MCF 10A (cell line): ENCODE measurements at regions not wholly inside any gene's neighbourhood (a gene's known extent, or its start where the extent isn't known, plus 50 kb on each side); places are given as distances from the start of the nearest gene placed in this dataset.

ENCODE experiments used
- BruUV-seq: library from RNA; stranded (reverse); fragments of 400-500 nt; replicated peaks from 2 replicates; lab custom pipeline; 2021; lab: Mats Ljungman, UMichigan
- CTCF ChIA-PET: fragments of 300-600 bp; sonication (Branson Sonifier 250); formaldehyde crosslinking; extraction: SDS; loops from one replicate; lab custom pipeline; 2021; ENCODE audit warnings: antibody characterized with exemption, inconsistent platforms; lab: Yijun Ruan, JAX
- POLR2A ChIA-PET: fragments of 300-600, 350-650 bp; sonication (Branson Sonifier 250); formaldehyde crosslinking; extraction: SDS; loops from one replicate; lab custom pipeline; 2020; ENCODE audit warnings: antibody characterized with exemption, inconsistent platforms; lab: Yijun Ruan, JAX
- DNase-seq: peaks from one replicate; pipeline ENCODE4 v3.0.0-alpha.2; 2018; ENCODE audit not compliant: unreplicated experiment
- H3K27ac Mint-ChIP-seq: one replicate; pipeline ENCODE4 v1.8.0; 2022; ENCODE audit warnings: mild to moderate bottlenecking, low read depth, mixed read lengths; ENCODE audit not compliant: unreplicated experiment
- H3K27me3 Mint-ChIP-seq: one replicate; pipeline ENCODE4 v1.8.0; 2022; ENCODE audit warnings: mixed read lengths; ENCODE audit not compliant: insufficient read depth, unreplicated experiment
- H3K36me3 Mint-ChIP-seq: one replicate; pipeline ENCODE4 v1.8.0; 2022; ENCODE audit warnings: mild to moderate bottlenecking, moderate library complexity, mixed read lengths; ENCODE audit not compliant: insufficient read depth, unreplicated experiment
- H3K4me1 Mint-ChIP-seq: one replicate; pipeline ENCODE4 v1.8.0; 2022; ENCODE audit warnings: mixed read lengths; ENCODE audit not compliant: insufficient read depth, unreplicated experiment
- H3K4me3 Mint-ChIP-seq: one replicate; pipeline ENCODE4 v1.8.0; 2022; ENCODE audit warnings: mild to moderate bottlenecking, moderate library complexity, mixed read lengths; ENCODE audit not compliant: unreplicated experiment
- H3K9me3 Mint-ChIP-seq: one replicate; pipeline ENCODE4 v1.8.0; 2022; ENCODE audit warnings: mixed read lengths; ENCODE audit not compliant: unreplicated experiment
- CTCF ChIP-seq: fragments of 200-600 bp; IDR thresholded peaks from one replicate; pipeline ENCODE4 v1.8.0; 2022; ENCODE audit warnings: antibody characterized with exemption, mild to moderate bottlenecking; ENCODE audit not compliant: unreplicated experiment
- intact Hi-C: fragments of 100-400 bp; cut with micrococcal nuclease; formaldehyde crosslinking; loops from 2 replicates; pipeline ENCODE4 v1.14.1; 2022

GRCh38 chrX:8048466-8048865 lies 121.3 kb upstream of the PNPLA4 start:
- CTCF ChIA-PET, result interaction anchor here (0.6 to 1.2 kb wide), 3 partner anchors 9 to 382 kb away, joined by 3 to 4 read pairs (median 3); no protein-coding TSS in a partner anchor
- Mint-ChIP-seq H3K36me3 (peaks cover under 1% of the 10 kb centered on the region), H3K27me3 (no peaks in the 10 kb centered on the region), H3K27ac (no peak overlapping the region), H3K4me3 (no peak overlapping the region), H3K4me1 (peaks cover 2% of the 10 kb centered on the region), H3K9me3 (no peaks in the 10 kb centered on the region)
- no TSS peak for BruUV-seq
- TF ChIP-seq CTCF, result no peak
- POLR2A ChIA-PET, result no interaction called here
- no peak for DNase-seq
- intact Hi-C loops, result no loop called here

GRCh38 chrX:8044947-8045346 lies 117.7 kb upstream of the PNPLA4 start:
- CTCF ChIA-PET, result interaction anchor here (0.6 to 0.7 kb wide), 2 partner anchors 72 to 1663 kb away, joined by 3 read pairs; no protein-coding TSS in a partner anchor
- intact Hi-C loops, result no loop called here
- no TSS peak for BruUV-seq
- H3K27me3 Mint-ChIP-seq, result no peaks in the 10 kb centered on the region
- DNase-seq, result no peak
- POLR2A ChIA-PET, result no interaction called here
- H3K4me1 Mint-ChIP-seq, result peaks cover 6% of the 10 kb centered on the region
- H3K36me3 Mint-ChIP-seq, result peaks cover 6% of the 10 kb centered on the region
- no peak for TF ChIP-seq CTCF
- H3K9me3 Mint-ChIP-seq, result no peaks in the 10 kb centered on the region
- no peak overlapping the region for H3K27ac Mint-ChIP-seq
- no peak overlapping the region for H3K4me3 Mint-ChIP-seq

- DNase-seq, result no peak
- no TSS peak for BruUV-seq
Measured at GRCh38 chrX:8043546-8043945, 116.3 kb upstream of the PNPLA4 start.

GRCh38 chrX:8043121-8043520 lies 115.9 kb upstream of the PNPLA4 start:
- intact Hi-C loops, result no loop called here

More at GRCh38 chrX:8043546-8043945, 116.3 kb upstream of the PNPLA4 start:
- Mint-ChIP-seq H3K4me3 (no peak overlapping the region), H3K4me1 (peaks cover 6% of the 10 kb centered on the region), H3K27me3 (no peaks in the 10 kb centered on the region), H3K27ac (no peak overlapping the region), H3K36me3 (peaks cover 6% of the 10 kb centered on the region), H3K9me3 (no peaks in the 10 kb centered on the region)
- intact Hi-C loops, result no loop called here
- ChIA-PET POLR2A (interaction anchor here (0.7 kb wide), 1 partner anchor 299 kb away, joined by 3 read pairs; no protein-coding TSS in a partner anchor), CTCF (interaction anchor here (0.6 kb wide), 1 partner anchor 272 kb away, joined by 3 read pairs; no protein-coding TSS in a partner anchor)
- TF ChIP-seq CTCF, result no peak

More at GRCh38 chrX:8043121-8043520, 115.9 kb upstream of the PNPLA4 start:
- BruUV-seq, result no TSS peak
- no peaks in the 10 kb centered on the region for H3K9me3 Mint-ChIP-seq
- no peak overlapping the region for H3K4me3 Mint-ChIP-seq
- DNase-seq, result no peak
- POLR2A ChIA-PET, result no interaction called here
- no peak overlapping the region for H3K27ac Mint-ChIP-seq
- CTCF ChIA-PET, result interaction anchor here (0.8 kb wide), 1 partner anchor 9 kb away, joined by 3 read pairs; no protein-coding TSS in a partner anchor
- peaks cover 6% of the 10 kb centered on the region for H3K4me1 Mint-ChIP-seq
- H3K36me3 Mint-ChIP-seq, result peaks cover 6% of the 10 kb centered on the region
- TF ChIP-seq CTCF, result no peak
- H3K27me3 Mint-ChIP-seq, result no peaks in the 10 kb centered on the region
